ENCODE measurements at regions not wholly inside any gene's neighbourhood (a gene's known extent, or its start where the extent isn't known, plus 50 kb on each side); places are given as distances from the start of the nearest gene placed in this dataset.

GRCh38 chr2:105544591-105545377, 145.9 kb upstream of the FHL2 start:
- no peak for DNase-seq (ENCODE audit: low read depth)
- no peak overlapping the region for H3K4me3 ChIP-seq (ENCODE audit: low read depth, low read length)
- TF ChIP-seq MAX (IDR thresholded peaks at IDR 0.05; ENCODE audit: low read depth, low read length) (no peak), MYC (IDR thresholded peaks at IDR 0.05; ENCODE audit: low read depth, low read length) (no peak)

GRCh38 chr2:105541189-105542050, 142.6 kb upstream of the FHL2 start:
- TF ChIP-seq CTCF (IDR thresholded peaks at IDR 0.05; ENCODE audit: low read depth, low read length) (no peak), MYC (IDR thresholded peaks at IDR 0.05; ENCODE audit: low read depth, low read length) (no peak), POLR2A (IDR thresholded peaks at IDR 0.05; ENCODE audit: extremely low read depth, insufficient read length) (no peak), MAX (IDR thresholded peaks at IDR 0.05; ENCODE audit: low read depth, low read length) (no peak)
- H3K4me3 ChIP-seq (ENCODE audit: low read depth, low read length), result no peak overlapping the region
- no peak for DNase-seq (ENCODE audit: low read depth)

DNA sequence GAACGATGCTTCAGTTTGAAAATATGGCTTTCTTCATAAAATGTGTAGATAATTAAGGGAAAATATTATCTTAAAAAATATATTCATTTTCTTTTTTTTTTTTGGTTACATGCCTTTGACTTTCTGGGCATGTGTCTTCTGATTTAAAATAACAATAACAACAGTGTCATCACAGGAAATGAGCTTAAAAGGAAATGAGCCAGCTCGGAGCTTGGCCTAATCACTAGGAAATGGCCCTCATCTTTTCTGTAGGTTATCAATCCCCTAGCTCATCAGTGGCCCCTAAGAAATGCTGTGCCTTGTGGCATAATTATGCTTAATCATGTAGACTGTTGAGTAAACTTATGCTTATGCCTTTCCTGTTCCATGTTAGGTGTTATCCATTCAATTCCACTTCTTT, 141.8 kb upstream of the FHL2 start:
- no peak overlapping the region for H3K4me3 ChIP-seq (ENCODE audit: low read depth, low read length)
- no peak for DNase-seq (ENCODE audit: low read depth)
- TF ChIP-seq MYC (IDR thresholded peaks at IDR 0.05; ENCODE audit: low read depth, low read length) (no peak), POLR2A (IDR thresholded peaks at IDR 0.05; ENCODE audit: extremely low read depth, insufficient read length) (no peak), CTCF (IDR thresholded peaks at IDR 0.05; ENCODE audit: low read depth, low read length) (no peak), MAX (IDR thresholded peaks at IDR 0.05; ENCODE audit: low read depth, low read length) (no peak)

GRCh38 chr2:105539331-105539730, 140.5 kb upstream of the FHL2 start:
- TF ChIP-seq POLR2A (IDR thresholded peaks at IDR 0.05; ENCODE audit: extremely low read depth, insufficient read length) (no peak), MYC (IDR thresholded peaks at IDR 0.05; ENCODE audit: low read depth, low read length) (no peak), CTCF (IDR thresholded peaks at IDR 0.05; ENCODE audit: low read depth, low read length) (no peak), MAX (IDR thresholded peaks at IDR 0.05; ENCODE audit: low read depth, low read length) (no peak)
- H3K4me3 ChIP-seq (ENCODE audit: low read depth, low read length), result no peak overlapping the region
- DNase-seq (ENCODE audit: low read depth), result no peak

- DNase-seq (ENCODE audit: low read depth), result no peak
- TF ChIP-seq MYC (IDR thresholded peaks at IDR 0.05; ENCODE audit: low read depth, low read length), result no peak
- no peak for TF ChIP-seq MAX (IDR thresholded peaks at IDR 0.05; ENCODE audit: low read depth, low read length)
- TF ChIP-seq CTCF (IDR thresholded peaks at IDR 0.05; ENCODE audit: low read depth, low read length), result no peak
- TF ChIP-seq POLR2A (IDR thresholded peaks at IDR 0.05; ENCODE audit: extremely low read depth, insufficient read length), result no peak
- no peak overlapping the region for H3K4me3 ChIP-seq (ENCODE audit: low read depth, low read length)
Measured at GRCh38 chr2:105538840-105539239, 140.0 kb upstream of the FHL2 start.

GRCh38 chr2:105537920-105538319, 139.1 kb upstream of the FHL2 start:
- TF ChIP-seq CTCF (IDR thresholded peaks at IDR 0.05; ENCODE audit: low read depth, low read length) (no peak), POLR2A (IDR thresholded peaks at IDR 0.05; ENCODE audit: extremely low read depth, insufficient read length) (no peak), MAX (IDR thresholded peaks at IDR 0.05; ENCODE audit: low read depth, low read length) (no peak), MYC (IDR thresholded peaks at IDR 0.05; ENCODE audit: low read depth, low read length) (no peak)
- H3K4me3 ChIP-seq (ENCODE audit: low read depth, low read length), result no peak overlapping the region
- DNase-seq (ENCODE audit: low read depth), result no peak

Measured in NB4 (cell line).